Dendritic cell treated with granulocyte-macrophage colony-stimulating factor and Interleukin-4, amounts not matched to agents 40 ng/mL and 50 ng/mL, for 4 days (primary cell): ENCODE measurements at regions not wholly inside any gene's neighbourhood (a gene's known extent, or its start where the extent isn't known, plus 50 kb on each side); places are given as distances from the start of the nearest gene placed in this dataset.

ENCODE experiments used
- H3K27ac Mint-ChIP-seq: one replicate; pipeline ENCODE4 v1.8.0; 2022; ENCODE audit warnings: mild to moderate bottlenecking, mixed read lengths
- H3K27me3 Mint-ChIP-seq: one replicate; pipeline ENCODE4 v1.8.0; 2022; ENCODE audit warnings: mild to moderate bottlenecking, mixed read lengths
- H3K36me3 Mint-ChIP-seq: one replicate; pipeline ENCODE4 v1.8.0; 2022; ENCODE audit warnings: low read depth, mixed read lengths
- H3K4me1 Mint-ChIP-seq: one replicate; pipeline ENCODE4 v1.8.0; 2022; ENCODE audit warnings: low read depth, mixed read lengths
- H3K4me3 Mint-ChIP-seq: one replicate; pipeline ENCODE4 v1.8.0; 2022; ENCODE audit warnings: mild to moderate bottlenecking, moderate library complexity, mixed read lengths
- H3K9me3 Mint-ChIP-seq: one replicate; pipeline ENCODE4 v1.8.0; 2022; ENCODE audit warnings: mixed read lengths
- intact Hi-C: fragments of 100-400 bp; cut with micrococcal nuclease; formaldehyde crosslinking; loops from one replicate; pipeline ENCODE4 v1.15.0; 2022

GRCh38 chr10:105964009-105964408, 1200.5 kb downstream of the SORCS1 start:
- intact Hi-C loops, result no loop called here

GRCh38 chr10:105963334-105963884, 1201.1 kb downstream of the SORCS1 start:
- Mint-ChIP-seq H3K4me3 (no peak overlapping the region), H3K27me3 (no peaks in the 10 kb centered on the region), H3K4me1 (no peaks in the 10 kb centered on the region)

More at GRCh38 chr10:105964009-105964408, 1200.5 kb downstream of the SORCS1 start:
- Mint-ChIP-seq H3K4me1 (no peaks in the 10 kb centered on the region), H3K27ac (no peak overlapping the region), H3K9me3 (no peaks in the 10 kb centered on the region), H3K27me3 (no peaks in the 10 kb centered on the region), H3K4me3 (no peak overlapping the region), H3K36me3 (no peaks in the 10 kb centered on the region)

GRCh38 chr10:105956550-105956949, 1208.0 kb downstream of the SORCS1 start:
- no peak overlapping the region for H3K4me3 Mint-ChIP-seq
- H3K4me1 Mint-ChIP-seq, result no peaks in the 10 kb centered on the region
- no peak overlapping the region for H3K27ac Mint-ChIP-seq
- H3K9me3 Mint-ChIP-seq, result no peaks in the 10 kb centered on the region
- H3K27me3 Mint-ChIP-seq, result no peaks in the 10 kb centered on the region
- no peaks in the 10 kb centered on the region for H3K36me3 Mint-ChIP-seq
- intact Hi-C loops, result no loop called here

More at GRCh38 chr10:105963334-105963884, 1201.1 kb downstream of the SORCS1 start:
- no peaks in the 10 kb centered on the region for H3K9me3 Mint-ChIP-seq
- intact Hi-C loops, result no loop called here
- no peak overlapping the region for H3K27ac Mint-ChIP-seq
- H3K36me3 Mint-ChIP-seq, result no peaks in the 10 kb centered on the region

GRCh38 chr10:105953861-105954260, 1210.6 kb downstream of the SORCS1 start:
- H3K9me3 Mint-ChIP-seq, result no peaks in the 10 kb centered on the region
- intact Hi-C loops, result no loop called here
- no peak overlapping the region for H3K4me3 Mint-ChIP-seq
- H3K27ac Mint-ChIP-seq, result no peak overlapping the region
- no peaks in the 10 kb centered on the region for H3K4me1 Mint-ChIP-seq
- H3K27me3 Mint-ChIP-seq, result no peaks in the 10 kb centered on the region
- H3K36me3 Mint-ChIP-seq, result no peaks in the 10 kb centered on the region

GRCh38 chr10:105953056-105953455, 1211.5 kb downstream of the SORCS1 start:
- Mint-ChIP-seq H3K27ac (no peak overlapping the region), H3K4me3 (no peak overlapping the region), H3K27me3 (no peaks in the 10 kb centered on the region), H3K36me3 (no peaks in the 10 kb centered on the region), H3K9me3 (no peaks in the 10 kb centered on the region), H3K4me1 (no peaks in the 10 kb centered on the region)
- intact Hi-C loops, result no loop called here

GRCh38 chr10:105952153-105952552, 1212.4 kb downstream of the SORCS1 start:
- Mint-ChIP-seq H3K27ac (no peak overlapping the region), H3K36me3 (no peaks in the 10 kb centered on the region), H3K27me3 (no peaks in the 10 kb centered on the region), H3K9me3 (no peaks in the 10 kb centered on the region), H3K4me3 (no peak overlapping the region), H3K4me1 (no peaks in the 10 kb centered on the region)
- intact Hi-C loops, result no loop called here

GRCh38 chr10:105950410-105950809, 1214.1 kb downstream of the SORCS1 start:
- Mint-ChIP-seq H3K9me3 (no peaks in the 10 kb centered on the region), H3K27ac (no peak overlapping the region), H3K27me3 (no peaks in the 10 kb centered on the region), H3K4me1 (no peaks in the 10 kb centered on the region), H3K36me3 (no peaks in the 10 kb centered on the region), H3K4me3 (no peak overlapping the region)
- intact Hi-C loops, result no loop called here

- no peak overlapping the region for H3K27ac Mint-ChIP-seq
- no peaks in the 10 kb centered on the region for H3K4me1 Mint-ChIP-seq
- no peaks in the 10 kb centered on the region for H3K9me3 Mint-ChIP-seq
- no peak overlapping the region for H3K4me3 Mint-ChIP-seq
- no peaks in the 10 kb centered on the region for H3K27me3 Mint-ChIP-seq
- no peaks in the 10 kb centered on the region for H3K36me3 Mint-ChIP-seq
- intact Hi-C loops, result no loop called here
These were observed 1214.8 kb downstream of the SORCS1 start for GRCh38 chr10:105949721-105950120.

GRCh38 chr10:105925045-105925785, 1239.3 kb downstream of the SORCS1 start:
- no peak overlapping the region for H3K27ac Mint-ChIP-seq
- H3K27me3 Mint-ChIP-seq, result no peaks in the 10 kb centered on the region
- H3K36me3 Mint-ChIP-seq, result no peaks in the 10 kb centered on the region
- no peaks in the 10 kb centered on the region for H3K4me1 Mint-ChIP-seq
- peaks cover 23% of the 10 kb centered on the region for H3K9me3 Mint-ChIP-seq
- H3K4me3 Mint-ChIP-seq, result no peak overlapping the region
- intact Hi-C loops, result no loop called here

- no peaks in the 10 kb centered on the region for H3K36me3 Mint-ChIP-seq
- intact Hi-C loops, result no loop called here
- no peaks in the 10 kb centered on the region for H3K27me3 Mint-ChIP-seq
- H3K9me3 Mint-ChIP-seq, result peaks cover 19% of the 10 kb centered on the region
- H3K4me1 Mint-ChIP-seq, result no peaks in the 10 kb centered on the region
- H3K4me3 Mint-ChIP-seq, result no peak overlapping the region
- no peak overlapping the region for H3K27ac Mint-ChIP-seq
These were observed 1243.2 kb downstream of the SORCS1 start for GRCh38 chr10:105921348-105921747.

GRCh38 chr10:105914432-105914831, 1250.1 kb downstream of the SORCS1 start:
- Mint-ChIP-seq H3K36me3 (no peaks in the 10 kb centered on the region), H3K4me3 (no peak overlapping the region), H3K27me3 (no peaks in the 10 kb centered on the region), H3K27ac (no peak overlapping the region), H3K9me3 (peaks cover 9% of the 10 kb centered on the region), H3K4me1 (no peaks in the 10 kb centered on the region)
- intact Hi-C loops, result no loop called here

- intact Hi-C loops, result no loop called here
- Mint-ChIP-seq H3K4me1 (no peaks in the 10 kb centered on the region), H3K36me3 (no peaks in the 10 kb centered on the region), H3K4me3 (no peak overlapping the region), H3K9me3 (no peaks in the 10 kb centered on the region), H3K27ac (no peak overlapping the region), H3K27me3 (no peaks in the 10 kb centered on the region)
These were observed 1255.8 kb downstream of the SORCS1 start for GRCh38 chr10:105908701-105909100.

GRCh38 chr10:105885495-105885894, 1244.4 kb downstream of the SORCS3 start:
- Mint-ChIP-seq H3K36me3 (no peaks in the 10 kb centered on the region), H3K4me1 (no peaks in the 10 kb centered on the region), H3K27ac (no peak overlapping the region), H3K27me3 (no peaks in the 10 kb centered on the region), H3K9me3 (peaks cover 17% of the 10 kb centered on the region), H3K4me3 (no peak overlapping the region)
- intact Hi-C loops, result no loop called here

- H3K27ac Mint-ChIP-seq, result no peak overlapping the region
- no peak overlapping the region for H3K4me3 Mint-ChIP-seq
- H3K36me3 Mint-ChIP-seq, result no peaks in the 10 kb centered on the region
- intact Hi-C loops, result no loop called here
- H3K9me3 Mint-ChIP-seq, result peaks cover 12% of the 10 kb centered on the region
- H3K27me3 Mint-ChIP-seq, result no peaks in the 10 kb centered on the region
- no peaks in the 10 kb centered on the region for H3K4me1 Mint-ChIP-seq
These were observed 1238.3 kb downstream of the SORCS3 start for GRCh38 chr10:105879401-105879800.

- H3K4me1 Mint-ChIP-seq, result no peaks in the 10 kb centered on the region
- no peak overlapping the region for H3K4me3 Mint-ChIP-seq
- H3K9me3 Mint-ChIP-seq, result peaks cover 42% of the 10 kb centered on the region
- H3K27ac Mint-ChIP-seq, result no peak overlapping the region
- no peaks in the 10 kb centered on the region for H3K27me3 Mint-ChIP-seq
- intact Hi-C loops, result no loop called here
- no peaks in the 10 kb centered on the region for H3K36me3 Mint-ChIP-seq
These were observed 1234.0 kb downstream of the SORCS3 start for GRCh38 chr10:105875050-105875449.
